ENCODE measurements at regions not wholly inside any gene's neighbourhood (a gene's known extent, or its start where the extent isn't known, plus 50 kb on each side); places are given as distances from the start of the nearest gene placed in this dataset.
A peak's percentile ranks its signal among the peaks of the same experiment; 100 is the strongest.
"Not testable (repeated sequence)": the region's sequence is repeated elsewhere in the genome, so short reads cannot be mapped to it uniquely, and the experiment has no call there.

DNA sequence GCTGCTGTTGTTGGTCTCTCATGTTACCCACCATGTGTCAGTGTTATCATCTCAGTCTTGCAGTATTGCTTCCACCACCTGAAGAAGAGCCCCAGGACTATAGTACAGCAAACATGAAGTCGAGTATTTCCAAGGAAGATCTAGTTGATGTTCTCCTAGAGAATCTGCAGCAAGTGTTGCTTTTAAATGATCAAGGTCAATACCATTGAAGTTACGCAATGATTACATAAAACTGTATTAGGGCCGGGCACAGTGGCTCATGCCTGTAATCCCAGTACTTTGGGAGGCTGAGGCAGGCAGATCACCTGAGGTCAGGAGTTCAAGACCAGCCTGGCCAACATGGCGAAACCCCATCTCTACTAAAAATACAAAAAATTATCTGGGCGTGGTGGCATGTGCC is 173.9 kb downstream of the TJP1 start:
- not testable (repeated sequence) for DNase-seq (ENCODE audit: low read depth)

DNA sequence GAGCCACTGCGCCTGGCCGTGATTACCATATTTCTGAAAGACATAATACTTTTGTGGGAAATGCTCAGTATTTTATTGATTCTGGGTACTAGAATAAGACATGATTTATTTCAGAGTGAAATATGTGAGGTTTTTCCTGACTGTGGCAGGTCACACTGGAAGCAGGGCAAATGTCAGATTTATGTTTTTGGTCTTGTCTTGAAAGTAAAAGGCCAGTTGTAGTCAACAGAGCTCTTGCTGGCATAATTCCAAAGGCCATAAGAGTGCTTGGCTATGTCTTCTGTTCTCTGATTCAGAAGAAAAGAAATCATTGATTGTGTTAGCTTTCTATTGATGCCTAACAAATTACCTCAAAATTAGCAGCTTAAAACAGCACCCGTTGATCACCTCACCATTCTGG is 176.4 kb downstream of the TJP1 start:
- DNase-seq (ENCODE audit: low read depth), result no peak

GRCh38 chr15:29644361-29644760 is 177.9 kb downstream of the TJP1 start:
- DNase-seq (ENCODE audit: low read depth), result not testable (repeated sequence)

GRCh38 chr15:29638781-29639180 is 183.5 kb downstream of the TJP1 start:
- no peak for DNase-seq (ENCODE audit: low read depth)

GRCh38 chr15:29638011-29638410 is 184.3 kb downstream of the TJP1 start:
- no peak for DNase-seq (ENCODE audit: low read depth)

GRCh38 chr15:29637555-29637954 is 184.7 kb downstream of the TJP1 start:
- no peak for DNase-seq (ENCODE audit: low read depth)

DNA sequence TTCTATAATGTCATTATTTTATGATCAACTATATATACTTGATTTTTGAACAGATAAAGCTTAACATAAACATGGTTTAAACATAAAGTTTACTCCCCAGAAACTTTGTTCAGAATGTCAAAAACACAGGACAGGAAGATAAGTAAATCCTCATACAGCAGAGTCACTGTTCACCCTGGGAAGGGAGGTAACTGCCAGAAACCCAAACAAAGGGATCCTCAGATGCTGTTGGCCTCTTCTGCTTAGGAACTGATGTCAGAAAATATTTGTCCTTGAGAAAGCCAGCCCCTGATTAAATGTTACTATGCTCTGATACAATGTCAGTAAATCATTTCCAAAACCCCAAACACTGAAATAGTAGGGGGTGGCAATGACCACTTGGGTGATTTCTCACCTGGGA is 185.3 kb downstream of the TJP1 start:
- DNase-seq (ENCODE audit: low read depth), result no peak

GRCh38 chr15:29636140-29636539 is 186.1 kb downstream of the TJP1 start:
- no peak for DNase-seq (ENCODE audit: low read depth)

- DNase-seq (ENCODE audit: low read depth), result no peak
Measured at GRCh38 chr15:29635513-29636098, 186.7 kb downstream of the TJP1 start.

DNA sequence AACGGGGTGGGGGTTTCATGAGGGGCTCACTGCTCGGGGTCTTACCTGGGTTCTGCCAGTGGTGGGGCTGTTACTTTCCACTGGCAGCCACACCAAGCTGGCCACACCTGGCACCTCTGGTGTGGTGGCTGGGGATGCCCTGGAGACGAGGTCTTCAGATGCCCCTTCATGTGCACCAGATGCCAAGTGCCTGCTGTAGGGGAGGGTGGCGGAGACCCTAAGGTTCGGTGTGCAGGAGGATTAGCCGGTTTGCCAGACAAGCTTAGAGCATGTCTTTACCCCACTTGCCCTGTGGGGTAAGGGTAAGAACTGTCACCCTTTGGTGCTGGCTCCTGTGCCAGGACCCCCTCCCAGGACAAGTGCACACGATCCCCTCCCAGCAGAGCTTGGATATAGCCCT is 188.3 kb downstream of the TJP1 start:
- DNase-seq (ENCODE audit: low read depth), result no peak

DNA sequence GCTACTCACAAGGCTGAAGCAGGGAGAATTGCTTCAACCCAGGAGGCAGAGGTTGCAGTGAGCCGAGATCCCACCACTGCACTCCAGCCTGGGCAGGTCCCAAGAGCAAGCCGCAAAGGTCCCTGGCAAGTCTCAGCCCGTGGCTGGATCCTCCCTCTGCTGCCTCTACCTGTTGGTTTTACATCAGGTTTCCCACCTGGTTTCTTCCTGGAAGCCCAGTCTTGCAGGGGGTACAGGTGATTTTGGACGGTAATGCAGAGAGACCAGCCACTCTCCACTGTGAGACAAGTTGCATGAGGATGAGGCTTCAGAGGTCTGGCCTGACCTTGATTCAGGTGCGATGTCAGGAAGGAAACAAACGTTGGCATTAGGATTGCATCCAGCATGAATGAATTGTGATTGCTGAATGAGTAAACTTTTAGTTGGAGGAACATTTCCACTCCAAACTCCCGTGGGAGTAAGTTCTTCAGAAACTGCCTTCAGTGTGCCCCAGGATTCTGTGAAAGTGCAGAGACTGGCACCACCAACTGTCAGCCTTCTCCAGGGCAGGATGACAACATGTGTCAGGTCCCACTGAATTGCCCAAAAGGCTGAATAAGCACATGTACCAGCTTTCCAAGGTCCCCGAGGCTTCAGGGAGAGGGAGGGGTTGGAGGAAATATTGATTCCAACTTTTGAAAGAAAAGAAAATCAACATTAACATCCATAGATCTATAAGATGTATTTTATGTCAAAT is 189.4 kb downstream of the TJP1 start:
- no peak for DNase-seq (ENCODE audit: low read depth)

DNA sequence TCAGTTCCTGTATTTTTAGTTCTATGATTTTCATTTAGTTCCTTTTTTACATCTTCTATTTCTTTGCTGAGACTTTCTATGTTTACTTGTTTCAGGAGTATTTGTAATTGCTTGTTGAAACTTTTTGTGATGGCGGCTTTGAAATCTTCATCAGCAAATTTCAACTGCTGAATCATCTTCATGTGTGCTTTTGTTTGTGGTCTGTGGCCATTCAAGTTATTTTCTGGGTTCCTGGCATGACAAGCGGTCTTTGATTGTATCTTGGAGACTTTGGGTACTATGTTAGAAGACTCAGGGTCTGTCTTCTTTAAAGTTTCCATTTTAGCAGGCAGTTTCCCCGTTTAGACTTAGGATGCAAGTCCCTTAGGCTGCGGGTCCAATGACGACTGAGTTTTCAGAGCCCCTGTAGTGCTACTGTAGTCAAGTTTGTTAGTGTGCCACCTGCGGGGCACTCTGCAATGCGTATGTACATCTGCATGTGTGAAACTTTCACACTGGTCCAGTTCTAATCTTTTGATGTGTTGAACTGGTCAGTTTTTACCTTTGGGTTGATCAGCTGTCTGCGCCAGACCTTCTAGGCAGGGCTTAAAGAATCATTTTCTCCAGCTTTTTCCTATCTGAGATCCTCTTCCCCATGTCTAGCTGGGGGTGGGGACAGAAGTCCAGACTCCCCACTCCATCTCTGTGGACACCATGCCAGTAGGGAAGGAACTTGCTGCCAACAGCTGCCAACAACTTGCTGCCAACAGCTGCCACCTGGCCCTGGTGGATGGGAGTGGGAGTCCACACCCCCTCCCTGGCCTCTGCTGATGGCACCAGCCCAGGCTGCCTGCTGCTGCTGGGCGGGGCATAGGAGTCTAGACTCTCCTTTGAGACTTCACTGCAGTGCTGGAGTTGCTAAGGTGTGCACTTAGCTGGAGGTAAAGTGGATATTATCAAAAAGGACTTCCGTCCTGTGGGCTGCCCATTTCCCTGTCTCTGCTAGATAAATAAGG is 190.9 kb downstream of the TJP1 start:
- DNase-seq (ENCODE audit: low read depth), result peak; percentile 29

DNA sequence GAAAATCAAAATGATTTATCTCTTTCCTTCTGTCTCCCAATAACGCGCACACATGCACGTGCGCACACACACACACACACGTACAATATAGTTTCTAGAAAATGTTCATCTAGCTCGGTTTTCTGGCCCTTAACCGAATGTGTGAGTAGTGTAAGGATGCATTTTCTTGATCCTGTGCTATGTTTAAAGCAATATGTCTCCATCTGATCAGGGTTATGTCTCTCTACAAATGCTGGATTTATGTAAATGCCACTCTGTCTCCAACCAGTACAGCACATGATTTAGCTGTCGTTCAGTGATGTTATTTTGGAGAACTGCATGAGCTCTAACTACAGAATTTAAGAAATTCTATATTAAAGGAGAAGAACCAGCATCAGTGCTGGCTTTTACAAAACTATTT is 198.0 kb downstream of the TJP1 start:
- DNase-seq (ENCODE audit: low read depth), result no peak

GRCh38 chr15:29623116-29623639 is 199.1 kb downstream of the TJP1 start:
- DNase-seq (ENCODE audit: low read depth), result no peak

DNA sequence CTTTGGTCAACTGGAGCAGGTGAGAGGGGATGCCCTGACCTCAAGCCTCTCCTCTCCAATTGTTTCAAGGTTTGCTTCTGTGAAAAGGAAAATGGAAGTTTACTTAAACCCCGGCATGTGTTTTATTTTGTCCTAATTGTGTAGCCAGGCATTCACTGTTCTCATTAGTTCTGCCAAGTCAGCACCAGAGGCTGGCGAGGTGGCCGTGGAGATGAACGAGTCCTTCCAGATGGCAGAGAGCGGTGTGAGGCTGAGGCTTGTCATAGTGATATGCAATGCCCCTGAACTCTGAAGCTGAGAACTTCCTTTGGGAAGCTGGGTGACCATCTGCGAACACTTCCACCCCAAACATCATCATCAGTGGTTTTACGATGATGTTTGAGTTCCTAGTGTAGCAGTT is 199.6 kb downstream of the TJP1 start:
- DNase-seq (ENCODE audit: low read depth), result no peak

DNA sequence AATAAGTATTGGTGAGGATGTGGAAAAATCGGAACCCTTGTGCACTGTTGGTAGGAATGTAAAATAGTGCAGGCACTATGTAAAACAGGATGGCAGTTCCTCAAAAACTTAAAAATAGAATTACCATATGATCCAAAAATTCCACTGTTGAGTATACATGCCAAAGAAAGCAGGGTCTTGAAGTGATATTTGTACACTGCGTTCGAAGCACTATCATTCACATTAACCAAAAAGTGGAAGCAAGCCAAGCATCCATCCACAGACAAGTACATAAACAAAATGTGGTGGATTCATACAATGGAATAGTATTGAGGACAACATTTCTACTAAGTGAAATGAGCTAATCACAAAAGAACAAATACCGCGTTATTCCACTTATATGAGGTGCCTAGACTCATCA is 200.7 kb downstream of the TJP1 start:
- DNase-seq (ENCODE audit: low read depth), result no peak

DNA sequence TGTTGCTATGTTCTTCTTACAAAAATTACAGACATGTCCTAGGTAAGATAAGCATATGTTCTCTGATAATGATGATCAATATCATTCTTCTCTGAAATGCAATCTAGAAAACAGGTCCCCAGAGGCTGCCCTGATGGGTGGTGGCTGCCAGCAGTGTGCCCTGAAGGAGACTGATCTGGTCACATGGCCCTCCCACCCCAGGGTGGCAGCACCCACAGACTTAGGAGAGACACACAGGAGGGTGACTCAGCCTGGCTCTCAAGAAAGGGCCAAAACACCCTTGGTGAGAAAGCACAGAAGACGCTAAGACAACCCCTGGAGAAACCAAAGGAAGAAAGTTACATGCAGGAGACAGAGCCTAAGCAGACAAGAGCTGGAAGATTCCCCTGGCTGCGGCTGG is 203.7 kb downstream of the TJP1 start:
- no peak for DNase-seq (ENCODE audit: low read depth)

- no peak for DNase-seq (ENCODE audit: low read depth)
Measured at GRCh38 chr15:29616512-29616911, 205.8 kb downstream of the TJP1 start.

GRCh38 chr15:29615791-29616190 is 206.5 kb downstream of the TJP1 start:
- DNase-seq (ENCODE audit: low read depth), result no peak

DNA sequence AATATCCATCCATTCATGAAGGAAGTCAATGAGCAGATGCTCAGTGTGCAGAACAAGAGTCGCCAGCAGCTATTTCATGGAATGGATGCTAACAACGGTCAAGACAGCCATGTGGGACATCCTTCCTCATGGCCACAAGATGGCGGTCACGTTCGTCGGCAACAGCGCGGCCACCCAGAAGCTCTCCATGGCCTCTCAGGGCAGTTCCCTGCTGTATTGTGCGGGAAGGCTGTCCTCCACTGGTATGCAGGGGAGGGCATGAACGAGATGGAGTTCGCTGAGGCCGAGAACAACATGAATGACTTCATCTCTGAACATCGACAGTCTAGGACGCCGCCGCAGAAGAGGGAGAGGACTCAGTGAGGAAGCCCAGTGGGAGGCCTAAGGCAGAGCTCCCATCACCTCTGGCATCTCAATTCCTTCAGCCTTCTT is 208.3 kb downstream of the TJP1 start:
- no peak for DNase-seq (ENCODE audit: low read depth)

- DNase-seq (ENCODE audit: low read depth), result peak; percentile 7
Measured at GRCh38 chr15:29612701-29613100, 209.6 kb downstream of the TJP1 start.

DNA sequence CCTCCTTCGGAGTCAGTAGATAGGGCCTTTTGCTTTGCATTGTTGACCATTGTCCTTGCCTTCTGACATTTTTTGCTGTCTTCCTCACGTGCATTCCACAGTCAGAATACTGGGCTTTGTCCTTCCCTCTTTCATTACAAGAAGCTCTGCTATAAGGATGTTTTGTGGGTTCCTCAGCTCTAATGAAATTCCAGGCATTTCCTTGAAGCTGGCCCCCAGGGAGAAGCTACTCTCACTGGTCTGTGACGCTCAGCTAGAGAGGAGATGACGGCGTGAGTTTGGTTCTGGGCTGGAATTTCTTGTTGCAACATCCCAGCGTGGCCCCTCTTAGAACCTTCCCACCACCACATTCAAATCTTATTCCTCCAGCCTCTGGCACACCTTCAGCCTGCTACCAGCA is 210.2 kb downstream of the TJP1 start:
- peak; percentile 72 for DNase-seq (ENCODE audit: low read depth)
